Hepatocyte (in vitro differentiated cells): ENCODE measurements at regions not wholly inside any gene's neighbourhood (a gene's known extent, or its start where the extent isn't known, plus 50 kb on each side); places are given as distances from the start of the nearest gene placed in this dataset.

ENCODE experiments used
- DNase-seq: peaks from one replicate; pipeline ENCODE4 v3.0.0-alpha.2; 2016; ENCODE audit warnings: low spot score
- H2AFZ ChIP-seq: fragments of 200-600 bp; sonication (generic); 2 replicates; pipeline ENCODE4 v1.6.0; 2016; ENCODE audit warnings: antibody characterized with exemption, mild to moderate bottlenecking
- H3K27ac ChIP-seq: fragments of 200-600 bp; sonication (generic); 2 replicates; pipeline ENCODE4 v1.5.1; 2016; ENCODE audit warnings: mild to moderate bottlenecking
- H3K27me3 ChIP-seq: fragments of 200-600 bp; sonication (generic); 2 replicates; pipeline ENCODE4 v1.6.1; 2016
- H3K36me3 ChIP-seq: fragments of 200-600 bp; sonication (generic); replicated peaks from 2 replicates; pipeline ENCODE4 v1.5.1; 2016; ENCODE audit warnings: low read depth; ENCODE audit not compliant: insufficient read depth
- H3K4me1 ChIP-seq: fragments of 200-600 bp; sonication (generic); 2 replicates; pipeline ENCODE4 v1.5.1; 2016; ENCODE audit warnings: mild to moderate bottlenecking, moderate library complexity; ENCODE audit not compliant: insufficient read depth
- H3K4me2 ChIP-seq: fragments of 200-600 bp; sonication (generic); 2 replicates; pipeline ENCODE4 v1.6.0; 2016
- H3K4me3 ChIP-seq: fragments of 200-600 bp; sonication (generic); 2 replicates; pipeline ENCODE4 v1.5.1; 2016; ENCODE audit warnings: mild to moderate bottlenecking
- H3K79me2 ChIP-seq: fragments of 200-600 bp; sonication (generic); 2 replicates; pipeline ENCODE4 v1.6.0; 2017; ENCODE audit warnings: mild to moderate bottlenecking
- H3K9me2 ChIP-seq: fragments of 200-600 bp; sonication (generic); replicated peaks from 2 replicates; pipeline ENCODE4 v1.6.0; 2017; ENCODE audit warnings: mild to moderate bottlenecking; ENCODE audit not compliant: insufficient read depth
- H3K9me3 ChIP-seq: fragments of 200-600 bp; sonication (generic); 2 replicates; pipeline ENCODE4 v1.5.1; 2016; ENCODE audit warnings: low read depth, mild to moderate bottlenecking
- H4K20me1 ChIP-seq: fragments of 200-600 bp; sonication (generic); 2 replicates; pipeline ENCODE4 v1.6.0; 2016; ENCODE audit warnings: mild to moderate bottlenecking; ENCODE audit not compliant: insufficient read depth, poor library complexity, severe bottlenecking
- CTCF ChIP-seq: fragments of 200-600 bp; sonication (generic); IDR thresholded peaks from 2 replicates; pipeline ENCODE4 v1.5.1; 2016; ENCODE audit warnings: antibody characterized with exemption, mild to moderate bottlenecking; ENCODE audit not compliant: poor library complexity
- EZH2 ChIP-seq: fragments of 200-600 bp; sonication (generic); IDR thresholded peaks from 2 replicates; pipeline ENCODE4 v1.6.1; 2016; ENCODE audit warnings: antibody characterized with exemption, mild to moderate bottlenecking, borderline replicate concordance
- EZH2phosphoT487 ChIP-seq: fragments of 200-600 bp; sonication (generic); IDR thresholded peaks from one replicate; pipeline ENCODE4 v1.6.1; 2018; ENCODE audit warnings: antibody characterized with exemption, mild to moderate bottlenecking, low read depth, moderate library complexity; ENCODE audit not compliant: unreplicated experiment, severe bottlenecking
- WGBS: methylation state at CpG from one replicate; pipeline ENCODE4 v1.1.6; 2016; ENCODE audit warnings: low lambda C conversion rate; ENCODE audit errors: missing lambda C conversion rate; 5-methylcytosine and 5-hydroxymethylcytosine counted together

- no peak overlapping the region for H3K4me3 ChIP-seq
- no peak overlapping the region for H2AFZ ChIP-seq
- no peak overlapping the region for H3K4me2 ChIP-seq
- no peaks in the 10 kb centered on the region for H3K36me3 ChIP-seq
- no peak overlapping the region for H3K27ac ChIP-seq
- DNase-seq: no peak
- H4K20me1 ChIP-seq: no peaks in the 10 kb centered on the region
- H3K79me2 ChIP-seq: no peaks in the 10 kb centered on the region
- no peaks in the 10 kb centered on the region for H3K4me1 ChIP-seq
- H3K9me2 ChIP-seq: no peaks in the 10 kb centered on the region
- WGBS: 88% methylated on average over 2 of the region's 2 CpGs
- no peaks in the 10 kb centered on the region for H3K27me3 ChIP-seq
- no peaks in the 10 kb centered on the region for H3K9me3 ChIP-seq
- TF ChIP-seq CTCF: no peak
- no peak for TF ChIP-seq EZH2phosphoT487
- TF ChIP-seq EZH2: no peak
These were observed 299.2 kb upstream of the CWC22 start for GRCh38 chr2:180306346-180306745.

- H3K36me3 ChIP-seq: no peaks in the 10 kb centered on the region
- no peaks in the 10 kb centered on the region for H3K27me3 ChIP-seq
- no peak overlapping the region for H2AFZ ChIP-seq
- H3K4me1 ChIP-seq: no peaks in the 10 kb centered on the region
- H3K9me3 ChIP-seq: no peaks in the 10 kb centered on the region
- H4K20me1 ChIP-seq: no peaks in the 10 kb centered on the region
- H3K27ac ChIP-seq: no peak overlapping the region
- TF ChIP-seq EZH2phosphoT487 (no peak), CTCF (no peak), EZH2 (no peak)
- H3K79me2 ChIP-seq: no peaks in the 10 kb centered on the region
- H3K4me3 ChIP-seq: no peak overlapping the region
- 73% methylated on average over 6 of the region's 6 CpGs for WGBS
- H3K4me2 ChIP-seq: no peak overlapping the region
- no peak for DNase-seq
- H3K9me2 ChIP-seq: no peaks in the 10 kb centered on the region
These were observed 284.7 kb upstream of the CWC22 start for GRCh38 chr2:180291552-180292421.

- DNase-seq: no peak
- H3K36me3 ChIP-seq: no peaks in the 10 kb centered on the region
- H3K4me3 ChIP-seq: no peak overlapping the region
- no peaks in the 10 kb centered on the region for H4K20me1 ChIP-seq
- H3K79me2 ChIP-seq: no peaks in the 10 kb centered on the region
- H3K27me3 ChIP-seq: no peaks in the 10 kb centered on the region
- TF ChIP-seq EZH2phosphoT487 (no peak), EZH2 (no peak), CTCF (no peak)
- H3K4me2 ChIP-seq: no peak overlapping the region
- no peaks in the 10 kb centered on the region for H3K4me1 ChIP-seq
- no peak overlapping the region for H3K27ac ChIP-seq
- H2AFZ ChIP-seq: no peak overlapping the region
- no peaks in the 10 kb centered on the region for H3K9me3 ChIP-seq
- WGBS: 33% methylated on average over 2 of the region's 2 CpGs
- H3K9me2 ChIP-seq: no peaks in the 10 kb centered on the region
These were observed 284.0 kb upstream of the CWC22 start for GRCh38 chr2:180291060-180291459.
